Esophagus squamous epithelium (tissue), 4 donors: ENCODE measurements at regions not wholly inside any gene's neighbourhood (a gene's known extent, or its start where the extent isn't known, plus 50 kb on each side); places are given as distances from the start of the nearest gene placed in this dataset.

Experiments used
- POLR2A ChIP-seq, 4 donors: fragments of 450-650 bp; IDR thresholded peaks; one replicate each; pipeline ENCODE4 v1.6.1; 2017; ENCODE audit warnings: antibody characterized with exemption in 4 of 4, mild to moderate bottlenecking in 4 of 4, moderate library complexity in 3 of 4
- TF ChIP-seq, protein P1 (sequence below), 6 experiments: fragments of 450-650 bp in 4 of 6; fragments of 200-600 bp in 2 of 6; sonication (generic) in 2 of 6; IDR thresholded peaks; one replicate each; pipeline ENCODE4 v1.5.1; 2016 to 2019; ENCODE audit warnings: antibody characterized with exemption in 6 of 6, mild to moderate bottlenecking in 4 of 6, moderate library complexity in 4 of 6

DNA sequence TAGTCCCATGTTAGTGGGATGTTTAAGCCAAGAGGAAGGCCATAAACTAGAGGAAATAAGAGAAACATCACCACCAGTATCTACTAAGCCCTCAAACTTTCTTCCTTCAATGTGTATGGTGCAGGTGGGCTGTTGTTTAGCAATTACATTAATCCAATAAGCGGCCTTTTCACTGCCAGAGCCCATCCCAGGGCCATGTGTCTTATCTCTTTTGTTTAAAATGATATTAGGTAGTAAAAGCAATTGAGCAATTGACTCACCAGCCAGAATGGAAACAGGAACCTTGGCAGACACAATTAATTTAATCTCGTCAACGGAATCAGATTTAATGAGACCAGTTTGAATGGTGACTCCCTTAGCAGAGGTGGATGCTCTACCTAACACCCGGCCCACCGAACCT lies 1503.5 kb downstream of the UQCRFS1 start:
- TF ChIP-seq, protein P1, sequence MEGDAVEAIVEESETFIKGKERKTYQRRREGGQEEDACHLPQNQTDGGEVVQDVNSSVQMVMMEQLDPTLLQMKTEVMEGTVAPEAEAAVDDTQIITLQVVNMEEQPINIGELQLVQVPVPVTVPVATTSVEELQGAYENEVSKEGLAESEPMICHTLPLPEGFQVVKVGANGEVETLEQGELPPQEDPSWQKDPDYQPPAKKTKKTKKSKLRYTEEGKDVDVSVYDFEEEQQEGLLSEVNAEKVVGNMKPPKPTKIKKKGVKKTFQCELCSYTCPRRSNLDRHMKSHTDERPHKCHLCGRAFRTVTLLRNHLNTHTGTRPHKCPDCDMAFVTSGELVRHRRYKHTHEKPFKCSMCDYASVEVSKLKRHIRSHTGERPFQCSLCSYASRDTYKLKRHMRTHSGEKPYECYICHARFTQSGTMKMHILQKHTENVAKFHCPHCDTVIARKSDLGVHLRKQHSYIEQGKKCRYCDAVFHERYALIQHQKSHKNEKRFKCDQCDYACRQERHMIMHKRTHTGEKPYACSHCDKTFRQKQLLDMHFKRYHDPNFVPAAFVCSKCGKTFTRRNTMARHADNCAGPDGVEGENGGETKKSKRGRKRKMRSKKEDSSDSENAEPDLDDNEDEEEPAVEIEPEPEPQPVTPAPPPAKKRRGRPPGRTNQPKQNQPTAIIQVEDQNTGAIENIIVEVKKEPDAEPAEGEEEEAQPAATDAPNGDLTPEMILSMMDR (IDR thresholded peaks at IDR 0.05) = no peak
- TF ChIP-seq POLR2A (IDR thresholded peaks at IDR 0.05) = no peak
